Posterior cingulate gyrus (tissue), 11 donors: ENCODE measurements at regions not wholly inside any gene's neighbourhood (a gene's known extent, or its start where the extent isn't known, plus 50 kb on each side); places are given as distances from the start of the nearest gene placed in this dataset.

Experiments
- DNase-seq, 10 donors: peaks; one replicate each; pipeline versions ENCODE4 v3.0.0 to v3.0.0-alpha.2; 2020 to 2021; ENCODE audit warnings: mixed read lengths in 3 of 10
- intact Hi-C: fragments of 100-400 bp; cut with DNase I; formaldehyde crosslinking; loops from one replicate; pipeline ENCODE4 v1.15.1; 2023

- intact Hi-C loops, result no loop called here
- DNase-seq, result no peak
These were observed 77.7 kb upstream of the JUN start for GRCh38 chr1:58861506-58861905.

GRCh38 chr1:58862728-58863385 lies 79.0 kb upstream of the JUN start:
- intact Hi-C loops, result no loop called here
- DNase-seq, result peak in 1 of 10 donors; percentile 47

- intact Hi-C loops, result no loop called here
- DNase-seq, result no peak
These were observed 80.8 kb upstream of the JUN start for GRCh38 chr1:58864654-58865053.

GRCh38 chr1:58866578-58866977 lies 82.7 kb upstream of the JUN start:
- intact Hi-C loops, result no loop called here
- DNase-seq, result no peak

- DNase-seq, result no peak
- intact Hi-C loops, result no loop called here
These were observed 85.9 kb upstream of the JUN start for GRCh38 chr1:58869638-58870297.

- intact Hi-C loops, result no loop called here
These were observed 86.4 kb upstream of the JUN start for GRCh38 chr1:58870298-58870676.

GRCh38 chr1:58874342-58874741 lies 90.5 kb upstream of the JUN start:
- intact Hi-C loops, result no loop called here

More at GRCh38 chr1:58870298-58870676, 86.4 kb upstream of the JUN start:
- no peak for DNase-seq

GRCh38 chr1:58874757-58875755 lies 91.2 kb upstream of the JUN start:
- DNase-seq, result peak; percentile 47 to 93 (median 68)
- intact Hi-C loops, result no loop called here

More at GRCh38 chr1:58874342-58874741, 90.5 kb upstream of the JUN start:
- no peak for DNase-seq

GRCh38 chr1:58879464-58879863 lies 95.6 kb upstream of the JUN start:
- intact Hi-C loops, result no loop called here

GRCh38 chr1:58880592-58880991 lies 96.7 kb upstream of the JUN start:
- no peak for DNase-seq
- intact Hi-C loops, result no loop called here

More at GRCh38 chr1:58879464-58879863, 95.6 kb upstream of the JUN start:
- DNase-seq, result no peak

- no peak for DNase-seq
- intact Hi-C loops, result no loop called here
These were observed 97.7 kb upstream of the JUN start for GRCh38 chr1:58881471-58881994.

- peak in 1 of 10 donors; percentile 86 for DNase-seq
- intact Hi-C loops, result no loop called here
These were observed 98.6 kb upstream of the JUN start for GRCh38 chr1:58882322-58882948.

GRCh38 chr1:58883037-58883887 lies 99.4 kb upstream of the JUN start:
- peak in 3 of 10 donors; percentile 36 to 87 (median 58) for DNase-seq
- intact Hi-C loops, result no loop called here

GRCh38 chr1:58883888-58884482 lies 100.1 kb upstream of the JUN start:
- intact Hi-C loops, result no loop called here
- no peak for DNase-seq

GRCh38 chr1:58884706-58885661 lies 101.1 kb upstream of the JUN start:
- DNase-seq, result no peak

GRCh38 chr1:58885998-58886397 lies 102.2 kb upstream of the JUN start:
- intact Hi-C loops, result no loop called here
- peak in 8 of 10 donors; percentile 47 to 93 (median 60) for DNase-seq

More at GRCh38 chr1:58884706-58885661, 101.1 kb upstream of the JUN start:
- intact Hi-C loops, result no loop called here

GRCh38 chr1:58886611-58887010 lies 102.8 kb upstream of the JUN start:
- intact Hi-C loops, result no loop called here
- DNase-seq, result peak in 5 of 10 donors; percentile 31 to 83 (median 71)

GRCh38 chr1:58887059-58887458 lies 103.2 kb upstream of the JUN start:
- no peak for DNase-seq
- intact Hi-C loops, result no loop called here
